ENCODE measurements at regions not wholly inside any gene's neighbourhood (a gene's known extent, or its start where the extent isn't known, plus 50 kb on each side); places are given as distances from the start of the nearest gene placed in this dataset.

DNA sequence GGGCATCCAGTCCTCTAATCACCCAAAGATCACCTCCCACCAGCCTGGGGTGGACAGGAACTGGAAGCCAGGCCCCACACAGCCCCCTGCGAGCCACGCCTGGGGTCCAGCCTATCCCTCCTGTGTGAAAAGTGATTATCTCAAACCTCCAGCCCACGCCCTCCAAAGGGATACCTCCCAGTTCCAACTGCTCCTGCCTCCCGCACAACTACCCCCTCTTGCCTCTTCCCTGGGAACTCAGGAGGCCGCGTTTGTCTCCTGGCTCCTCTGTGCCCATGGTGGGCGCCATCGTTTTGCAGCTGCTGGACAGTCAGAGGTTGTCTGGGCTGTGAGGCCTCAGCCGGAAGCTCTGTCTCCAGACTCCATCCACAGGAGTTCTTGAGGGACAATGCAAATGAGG, 305.9 kb downstream of the AJAP1 start:
- no peak for TF ChIP-seq POLR2A (IDR thresholded peaks at IDR 0.05)
- TF ChIP-seq, protein P1, sequence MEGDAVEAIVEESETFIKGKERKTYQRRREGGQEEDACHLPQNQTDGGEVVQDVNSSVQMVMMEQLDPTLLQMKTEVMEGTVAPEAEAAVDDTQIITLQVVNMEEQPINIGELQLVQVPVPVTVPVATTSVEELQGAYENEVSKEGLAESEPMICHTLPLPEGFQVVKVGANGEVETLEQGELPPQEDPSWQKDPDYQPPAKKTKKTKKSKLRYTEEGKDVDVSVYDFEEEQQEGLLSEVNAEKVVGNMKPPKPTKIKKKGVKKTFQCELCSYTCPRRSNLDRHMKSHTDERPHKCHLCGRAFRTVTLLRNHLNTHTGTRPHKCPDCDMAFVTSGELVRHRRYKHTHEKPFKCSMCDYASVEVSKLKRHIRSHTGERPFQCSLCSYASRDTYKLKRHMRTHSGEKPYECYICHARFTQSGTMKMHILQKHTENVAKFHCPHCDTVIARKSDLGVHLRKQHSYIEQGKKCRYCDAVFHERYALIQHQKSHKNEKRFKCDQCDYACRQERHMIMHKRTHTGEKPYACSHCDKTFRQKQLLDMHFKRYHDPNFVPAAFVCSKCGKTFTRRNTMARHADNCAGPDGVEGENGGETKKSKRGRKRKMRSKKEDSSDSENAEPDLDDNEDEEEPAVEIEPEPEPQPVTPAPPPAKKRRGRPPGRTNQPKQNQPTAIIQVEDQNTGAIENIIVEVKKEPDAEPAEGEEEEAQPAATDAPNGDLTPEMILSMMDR (IDR thresholded peaks at IDR 0.05) = no peak

All from right lobe of liver (tissue), 4 donors.